ENCODE measurements at regions not wholly inside any gene's neighbourhood (a gene's known extent, or its start where the extent isn't known, plus 50 kb on each side); places are given as distances from the start of the nearest gene placed in this dataset.

DNA sequence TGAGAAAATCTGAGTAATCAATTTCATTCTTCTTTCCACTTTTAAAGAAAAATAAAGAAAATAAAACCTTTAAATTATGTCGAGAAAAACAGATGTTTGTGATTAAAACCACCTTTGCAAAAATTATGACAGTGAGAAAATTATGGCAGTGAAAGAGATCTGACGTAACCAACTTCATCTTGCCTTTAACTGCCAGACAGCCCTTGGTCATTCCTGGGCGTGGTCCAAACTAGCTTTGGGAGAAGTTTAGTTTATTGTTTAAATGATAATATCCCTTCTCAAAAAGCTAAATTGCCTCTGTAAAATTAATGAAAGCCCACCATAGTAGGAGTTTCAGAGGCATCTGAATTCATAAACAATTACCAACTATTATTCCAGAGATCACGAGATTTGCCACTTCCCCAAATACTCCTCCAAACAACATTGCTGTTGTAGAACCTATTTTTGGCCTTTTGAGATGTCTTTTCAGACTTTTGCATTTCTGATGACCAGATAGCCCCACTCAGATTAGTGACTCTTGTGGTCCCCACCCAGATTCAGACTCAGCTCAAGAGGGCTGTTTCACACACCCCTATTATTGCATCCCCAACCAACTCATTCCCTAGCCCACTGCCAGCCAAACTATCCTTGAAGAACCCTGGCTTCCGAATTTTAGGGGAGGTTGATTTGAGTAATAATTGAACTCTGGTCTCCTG lies 664.4 kb upstream of the CBLB start:
- ChIA-PET POLR2A (no interaction called here), CTCF (no interaction called here)
- H3K4me3 ChIP-seq (ENCODE audit: low read depth, low read length), result no peak overlapping the region
- H3K27me3 ChIP-seq (ENCODE audit: control insufficient read depth, insufficient read depth, low read length), result no peaks in the 10 kb centered on the region
- DNase-seq (ENCODE audit: low read depth, low spot score), result no peak
- peaks cover 5% of the 10 kb centered on the region; the same call in 1 of the 2 replicates for H3K9me3 ChIP-seq (ENCODE audit: control insufficient read depth, insufficient read depth, low read length)
- no peak for TF ChIP-seq CTCF (IDR thresholded peaks at IDR 0.05; ENCODE audit: low read depth, low read length)
- no peak overlapping the region for H3K27ac ChIP-seq (ENCODE audit: low read depth, low read length)

- Histone ChIP-seq H3K4me3 (ENCODE audit: low read depth, low read length) (no peak overlapping the region), H3K27me3 (ENCODE audit: control insufficient read depth, insufficient read depth, low read length) (no peaks in the 10 kb centered on the region), H3K27ac (ENCODE audit: low read depth, low read length) (no peak overlapping the region), H3K9me3 (ENCODE audit: control insufficient read depth, insufficient read depth, low read length) (peaks cover 5% of the 10 kb centered on the region; the same call in 1 of the 2 replicates)
- POLR2A ChIA-PET, result no interaction called here
- no peak for TF ChIP-seq CTCF (IDR thresholded peaks at IDR 0.05; ENCODE audit: low read depth, low read length)
- CTCF ChIA-PET, result no interaction called here
- DNase-seq (ENCODE audit: low read depth, low spot score), result no peak
Observed at GRCh38 chr3:106533788-106534160, 665.0 kb upstream of the CBLB start.

- H3K27me3 ChIP-seq (ENCODE audit: control insufficient read depth, insufficient read depth, low read length), result no peaks in the 10 kb centered on the region
- H3K9me3 ChIP-seq (ENCODE audit: control insufficient read depth, insufficient read depth, low read length), result peaks cover 5% of the 10 kb centered on the region; the same call in 1 of the 2 replicates
- no peak overlapping the region for H3K27ac ChIP-seq (ENCODE audit: low read depth, low read length)
- H3K4me3 ChIP-seq (ENCODE audit: low read depth, low read length), result no peak overlapping the region
- ChIA-PET CTCF (interaction anchor here (1.1 kb wide), 1 partner anchor 107 kb away, joined by 8 read pairs; no protein-coding TSS in a partner anchor), POLR2A (no interaction called here)
- TF ChIP-seq CTCF (IDR thresholded peaks at IDR 0.05; ENCODE audit: low read depth, low read length), result no peak
- DNase-seq (ENCODE audit: low read depth, low spot score), result no peak
Observed at GRCh38 chr3:106534206-106534605, 665.4 kb upstream of the CBLB start.

GRCh38 chr3:106540743-106541142 lies 671.9 kb upstream of the CBLB start:
- no peak overlapping the region for H3K27ac ChIP-seq (ENCODE audit: low read depth, low read length)
- no peak for TF ChIP-seq CTCF (IDR thresholded peaks at IDR 0.05; ENCODE audit: low read depth, low read length)
- no peaks in the 10 kb centered on the region for H3K27me3 ChIP-seq (ENCODE audit: control insufficient read depth, insufficient read depth, low read length)
- ChIA-PET POLR2A (no interaction called here), CTCF (no interaction called here)
- no peaks in the 10 kb centered on the region for H3K9me3 ChIP-seq (ENCODE audit: control insufficient read depth, insufficient read depth, low read length)
- no peak overlapping the region for H3K4me3 ChIP-seq (ENCODE audit: low read depth, low read length)
- DNase-seq (ENCODE audit: low read depth, low spot score), result no peak

GRCh38 chr3:106542101-106542769 lies 673.4 kb upstream of the CBLB start:
- H3K27ac ChIP-seq (ENCODE audit: low read depth, low read length), result no peak overlapping the region
- H3K4me3 ChIP-seq (ENCODE audit: low read depth, low read length), result no peak overlapping the region
- H3K9me3 ChIP-seq (ENCODE audit: control insufficient read depth, insufficient read depth, low read length), result no peaks in the 10 kb centered on the region
- TF ChIP-seq CTCF (IDR thresholded peaks at IDR 0.05; ENCODE audit: low read depth, low read length), result no peak
- ChIA-PET CTCF (no interaction called here), POLR2A (interaction anchor here (0.6 kb wide), 1 partner anchor 673 kb away, joined by 3 read pairs; the partner anchor contains the start of gene CBLB)
- H3K27me3 ChIP-seq (ENCODE audit: control insufficient read depth, insufficient read depth, low read length), result no peaks in the 10 kb centered on the region
- DNase-seq (ENCODE audit: low read depth, low spot score), result peak; percentile 15
